Myocyte (in vitro differentiated cells): ENCODE measurements at regions not wholly inside any gene's neighbourhood (a gene's known extent, or its start where the extent isn't known, plus 50 kb on each side); places are given as distances from the start of the nearest gene placed in this dataset.
"Not testable (repeated sequence)": the region's sequence is repeated elsewhere in the genome, so short reads cannot be mapped to it uniquely, and the experiment has no call there.

Experiments
- DNase-seq: peaks from one replicate; pipeline ENCODE4 v3.0.0-alpha.2; 2012; ENCODE audit warnings: low read depth

GRCh38 chr12:131639270-131639940, 71.5 kb upstream of the SFSWAP start:
- no peak for DNase-seq

- no peak for DNase-seq
Measured at GRCh38 chr12:131640525-131640924, 70.4 kb upstream of the SFSWAP start.

GRCh38 chr12:131641315-131641714, 69.6 kb upstream of the SFSWAP start:
- DNase-seq = no peak

GRCh38 chr12:131642101-131642540, 68.8 kb upstream of the SFSWAP start:
- no peak for DNase-seq

- DNase-seq = no peak
Measured at GRCh38 chr12:131642771-131643170, 68.1 kb upstream of the SFSWAP start.

- no peak for DNase-seq
Measured at GRCh38 chr12:131643631-131644452, 67.0 kb upstream of the SFSWAP start.

- DNase-seq = no peak
Measured at GRCh38 chr12:131644481-131644880, 66.4 kb upstream of the SFSWAP start.

- DNase-seq = not testable (repeated sequence)
Measured at GRCh38 chr12:131644917-131645316, 66.0 kb upstream of the SFSWAP start.

GRCh38 chr12:131645557-131645956, 65.3 kb upstream of the SFSWAP start:
- not testable (repeated sequence) for DNase-seq

GRCh38 chr12:131646444-131646843, 64.4 kb upstream of the SFSWAP start:
- not testable (repeated sequence) for DNase-seq

GRCh38 chr12:131647667-131648066, 63.2 kb upstream of the SFSWAP start:
- DNase-seq = no peak

- not testable (repeated sequence) for DNase-seq
Measured at GRCh38 chr12:131655469-131656174, 55.3 kb upstream of the SFSWAP start.

GRCh38 chr12:131656796-131657195, 54.1 kb upstream of the SFSWAP start:
- DNase-seq = not testable (repeated sequence)

DNA sequence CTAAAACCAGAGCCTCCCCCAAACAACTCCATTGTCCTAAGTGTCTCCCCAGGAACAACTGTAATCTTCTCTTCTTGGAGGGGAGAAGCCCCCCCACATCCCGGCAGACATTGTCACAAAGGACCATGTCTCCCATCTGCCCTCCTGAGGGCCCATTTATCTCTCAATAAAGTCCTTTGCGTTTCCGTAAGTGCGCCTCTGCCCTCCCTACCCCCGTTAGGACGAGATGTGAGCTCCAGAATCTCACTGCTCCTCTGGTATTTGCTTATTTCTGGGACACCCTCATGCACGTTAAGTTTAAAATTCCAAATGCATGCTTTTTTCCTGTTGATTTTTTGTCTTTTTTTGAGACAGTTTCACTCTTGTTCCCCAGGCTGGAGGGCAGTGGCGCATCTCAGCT, 52.3 kb upstream of the SFSWAP start:
- DNase-seq = not testable (repeated sequence)

GRCh38 chr12:131659484-131659883, 51.4 kb upstream of the SFSWAP start:
- DNase-seq = not testable (repeated sequence)

DNA sequence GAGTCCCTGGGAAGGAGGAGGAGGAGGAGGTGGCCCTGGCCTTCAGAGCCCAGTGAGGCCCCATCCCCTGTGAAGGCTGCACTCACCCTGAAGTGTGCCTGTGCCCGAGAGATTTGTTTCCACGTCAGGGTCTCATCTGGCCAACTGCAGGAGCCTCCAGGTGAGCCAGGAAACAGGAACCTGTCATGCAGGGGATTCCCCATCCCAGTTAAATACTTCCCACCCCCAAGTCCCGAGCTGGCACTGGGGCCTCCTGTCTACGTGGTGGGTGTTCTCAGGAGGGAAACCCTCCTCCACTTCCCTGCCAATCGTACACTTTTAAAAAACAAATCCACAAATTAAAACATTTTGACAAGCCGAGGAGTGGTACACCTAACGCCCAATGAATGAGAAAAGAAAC, 50.9 kb upstream of the SFSWAP start:
- DNase-seq = not testable (repeated sequence)

GRCh38 chr12:131660401-131660800, 50.5 kb upstream of the SFSWAP start:
- DNase-seq = not testable (repeated sequence)
